ENCODE measurements at regions not wholly inside any gene's neighbourhood (a gene's known extent, or its start where the extent isn't known, plus 50 kb on each side); places are given as distances from the start of the nearest gene placed in this dataset.

GRCh38 chr5:5062525-5063302 lies 77.4 kb upstream of the ADAMTS16 start:
- H3K27me3 ChIP-seq (ENCODE audit: control insufficient read depth, insufficient read depth, low read length, poor library complexity, severe bottlenecking) = no peaks in the 10 kb centered on the region
- H3K27ac ChIP-seq (ENCODE audit: insufficient read depth, low read depth, low read length, poor library complexity, severe bottlenecking) = no peak overlapping the region
- H3K36me3 ChIP-seq (ENCODE audit: control insufficient read depth, insufficient read depth, low read length) = no peaks in the 10 kb centered on the region
- H3K4me3 ChIP-seq (ENCODE audit: insufficient read depth, low read depth, low read length) = no peak overlapping the region
- WGBS, 2 experiments = 67 to 75% methylated on average over 4 of the region's 5 CpGs
- no peaks in the 10 kb centered on the region for H3K9me3 ChIP-seq (ENCODE audit: control insufficient read depth, low read length)
- no peaks in the 10 kb centered on the region for H3K4me1 ChIP-seq (ENCODE audit: control insufficient read depth, insufficient read depth, low read length)

- Histone ChIP-seq H3K4me3 (ENCODE audit: insufficient read depth, low read depth, low read length) (no peak overlapping the region), H3K36me3 (ENCODE audit: control insufficient read depth, insufficient read depth, low read length) (no peaks in the 10 kb centered on the region), H3K4me1 (ENCODE audit: control insufficient read depth, insufficient read depth, low read length) (no peaks in the 10 kb centered on the region), H3K27ac (ENCODE audit: insufficient read depth, low read depth, low read length, poor library complexity, severe bottlenecking) (no peak overlapping the region), H3K27me3 (ENCODE audit: control insufficient read depth, insufficient read depth, low read length, poor library complexity, severe bottlenecking) (no peaks in the 10 kb centered on the region), H3K9me3 (ENCODE audit: control insufficient read depth, low read length) (no peaks in the 10 kb centered on the region)
- 88 to 94% methylated on average over 3 of the region's 3 CpGs for WGBS, 2 experiments
Observed at GRCh38 chr5:5063533-5063953, 76.6 kb upstream of the ADAMTS16 start.

- H3K27me3 ChIP-seq (ENCODE audit: control insufficient read depth, insufficient read depth, low read length, poor library complexity, severe bottlenecking) = no peaks in the 10 kb centered on the region
- H3K36me3 ChIP-seq (ENCODE audit: control insufficient read depth, insufficient read depth, low read length) = no peaks in the 10 kb centered on the region
- 96 to 98% methylated on average over 4 of the region's 4 CpGs for WGBS, 2 experiments
- no peaks in the 10 kb centered on the region for H3K4me1 ChIP-seq (ENCODE audit: control insufficient read depth, insufficient read depth, low read length)
- no peaks in the 10 kb centered on the region for H3K9me3 ChIP-seq (ENCODE audit: control insufficient read depth, low read length)
- H3K4me3 ChIP-seq (ENCODE audit: insufficient read depth, low read depth, low read length) = no peak overlapping the region
- no peak overlapping the region for H3K27ac ChIP-seq (ENCODE audit: insufficient read depth, low read depth, low read length, poor library complexity, severe bottlenecking)
Observed at GRCh38 chr5:5065472-5065871, 74.7 kb upstream of the ADAMTS16 start.

GRCh38 chr5:5066276-5067186 lies 73.6 kb upstream of the ADAMTS16 start:
- no peaks in the 10 kb centered on the region for H3K4me1 ChIP-seq (ENCODE audit: control insufficient read depth, insufficient read depth, low read length)
- H3K4me3 ChIP-seq (ENCODE audit: insufficient read depth, low read depth, low read length) = no peak overlapping the region
- H3K9me3 ChIP-seq (ENCODE audit: control insufficient read depth, low read length) = no peaks in the 10 kb centered on the region
- no peaks in the 10 kb centered on the region for H3K36me3 ChIP-seq (ENCODE audit: control insufficient read depth, insufficient read depth, low read length)
- no peaks in the 10 kb centered on the region for H3K27me3 ChIP-seq (ENCODE audit: control insufficient read depth, insufficient read depth, low read length, poor library complexity, severe bottlenecking)
- H3K27ac ChIP-seq (ENCODE audit: insufficient read depth, low read depth, low read length, poor library complexity, severe bottlenecking) = no peak overlapping the region
- WGBS, 2 experiments = 91 to 96% methylated on average over 6 of the region's 6 CpGs

DNA sequence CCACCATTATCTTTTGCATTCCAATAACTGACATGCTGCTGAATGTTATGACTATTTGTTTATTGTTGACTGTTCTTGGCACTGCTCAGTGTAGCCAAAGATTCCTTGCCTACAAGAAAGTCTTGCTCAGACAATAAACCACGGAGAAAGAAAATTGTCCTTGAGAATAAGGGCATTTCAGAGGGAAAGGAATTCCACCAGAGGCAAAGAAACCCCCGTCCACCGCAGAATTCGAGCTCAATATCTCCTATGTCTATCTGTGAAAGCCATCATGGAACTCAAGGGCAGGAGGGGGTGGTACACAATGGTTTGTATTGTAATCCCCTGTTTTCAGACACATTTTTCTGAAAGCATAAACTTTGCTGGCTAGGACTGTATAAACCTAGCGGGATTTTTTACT lies 70.3 kb upstream of the ADAMTS16 start:
- no peaks in the 10 kb centered on the region for H3K9me3 ChIP-seq (ENCODE audit: control insufficient read depth, low read length)
- H3K27ac ChIP-seq (ENCODE audit: insufficient read depth, low read depth, low read length, poor library complexity, severe bottlenecking) = no peak overlapping the region
- no peaks in the 10 kb centered on the region for H3K36me3 ChIP-seq (ENCODE audit: control insufficient read depth, insufficient read depth, low read length)
- H3K27me3 ChIP-seq (ENCODE audit: control insufficient read depth, insufficient read depth, low read length, poor library complexity, severe bottlenecking) = no peaks in the 10 kb centered on the region
- 94 to 96% methylated on average over 5 of the region's 5 CpGs for WGBS, 2 experiments
- no peaks in the 10 kb centered on the region for H3K4me1 ChIP-seq (ENCODE audit: control insufficient read depth, insufficient read depth, low read length)
- H3K4me3 ChIP-seq (ENCODE audit: insufficient read depth, low read depth, low read length) = no peak overlapping the region

GRCh38 chr5:5071554-5071953 lies 68.6 kb upstream of the ADAMTS16 start:
- Histone ChIP-seq H3K36me3 (ENCODE audit: control insufficient read depth, insufficient read depth, low read length) (no peaks in the 10 kb centered on the region), H3K4me3 (ENCODE audit: insufficient read depth, low read depth, low read length) (no peak overlapping the region), H3K27ac (ENCODE audit: insufficient read depth, low read depth, low read length, poor library complexity, severe bottlenecking) (no peak overlapping the region), H3K9me3 (ENCODE audit: control insufficient read depth, low read length) (no peaks in the 10 kb centered on the region), H3K27me3 (ENCODE audit: control insufficient read depth, insufficient read depth, low read length, poor library complexity, severe bottlenecking) (no peaks in the 10 kb centered on the region), H3K4me1 (ENCODE audit: control insufficient read depth, insufficient read depth, low read length) (no peaks in the 10 kb centered on the region)
- 95 to 97% methylated on average over 5 of the region's 5 CpGs for WGBS, 2 experiments

GRCh38 chr5:5077236-5077635 lies 62.9 kb upstream of the ADAMTS16 start:
- no peak overlapping the region for H3K4me3 ChIP-seq (ENCODE audit: insufficient read depth, low read depth, low read length)
- H3K9me3 ChIP-seq (ENCODE audit: control insufficient read depth, low read length) = no peaks in the 10 kb centered on the region
- H3K36me3 ChIP-seq (ENCODE audit: control insufficient read depth, insufficient read depth, low read length) = no peaks in the 10 kb centered on the region
- WGBS, 2 experiments = 35 to 57% methylated on average over 1 of the region's 1 CpG
- peaks cover 3% of the 10 kb centered on the region for H3K4me1 ChIP-seq (ENCODE audit: control insufficient read depth, insufficient read depth, low read length)
- no peak overlapping the region for H3K27ac ChIP-seq (ENCODE audit: insufficient read depth, low read depth, low read length, poor library complexity, severe bottlenecking)
- no peaks in the 10 kb centered on the region for H3K27me3 ChIP-seq (ENCODE audit: control insufficient read depth, insufficient read depth, low read length, poor library complexity, severe bottlenecking)

DNA sequence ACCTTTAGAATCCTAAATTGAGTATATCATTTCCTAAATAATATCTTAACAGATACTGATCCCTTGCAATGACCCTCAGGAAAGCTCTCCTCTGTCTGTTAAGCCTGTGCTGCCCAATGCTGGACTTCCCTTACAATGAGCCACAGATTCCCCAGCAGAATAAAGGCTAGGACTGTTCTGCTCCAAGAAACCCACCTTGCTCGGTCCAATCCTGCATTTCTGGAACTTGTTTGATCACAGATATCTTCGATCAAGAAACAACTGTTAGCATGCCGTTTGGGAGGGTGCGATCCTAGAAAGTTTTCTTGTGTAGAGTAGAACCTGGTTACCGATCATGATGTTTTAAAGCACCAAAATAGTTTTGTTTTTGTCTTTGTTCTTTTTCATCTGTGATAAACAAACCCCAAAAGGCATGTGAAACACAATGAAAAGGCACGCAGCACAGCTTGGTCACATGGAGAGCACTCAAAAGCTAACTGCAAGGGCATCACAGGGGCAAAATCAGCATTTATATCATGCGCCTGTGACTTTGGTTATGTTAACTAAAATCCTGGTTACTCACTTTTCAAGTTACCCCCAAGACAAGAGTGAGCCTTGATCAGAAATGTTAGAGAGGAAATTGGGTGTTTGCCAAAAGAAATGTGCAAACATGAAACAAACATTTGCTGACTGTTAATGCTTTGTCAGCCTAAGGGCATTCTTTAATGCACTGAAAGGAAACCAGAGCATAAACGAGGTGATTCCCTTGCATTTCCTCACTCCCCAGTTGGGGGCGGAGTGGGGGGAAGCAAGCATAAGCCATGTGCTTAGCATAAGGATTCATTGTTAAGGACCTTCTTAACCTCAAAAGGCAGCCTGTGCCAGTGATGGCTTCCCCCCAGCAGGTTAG lies 61.9 kb upstream of the ADAMTS16 start:
- Histone ChIP-seq H3K36me3 (ENCODE audit: control insufficient read depth, insufficient read depth, low read length) (no peaks in the 10 kb centered on the region), H3K4me1 (ENCODE audit: control insufficient read depth, insufficient read depth, low read length) (peaks cover 3% of the 10 kb centered on the region), H3K9me3 (ENCODE audit: control insufficient read depth, low read length) (no peaks in the 10 kb centered on the region), H3K27ac (ENCODE audit: insufficient read depth, low read depth, low read length, poor library complexity, severe bottlenecking) (no peak overlapping the region), H3K27me3 (ENCODE audit: control insufficient read depth, insufficient read depth, low read length, poor library complexity, severe bottlenecking) (no peaks in the 10 kb centered on the region), H3K4me3 (ENCODE audit: insufficient read depth, low read depth, low read length) (no peak overlapping the region)
- WGBS, 2 experiments = 36 to 45% methylated on average over 9 of the region's 9 CpGs

DNA sequence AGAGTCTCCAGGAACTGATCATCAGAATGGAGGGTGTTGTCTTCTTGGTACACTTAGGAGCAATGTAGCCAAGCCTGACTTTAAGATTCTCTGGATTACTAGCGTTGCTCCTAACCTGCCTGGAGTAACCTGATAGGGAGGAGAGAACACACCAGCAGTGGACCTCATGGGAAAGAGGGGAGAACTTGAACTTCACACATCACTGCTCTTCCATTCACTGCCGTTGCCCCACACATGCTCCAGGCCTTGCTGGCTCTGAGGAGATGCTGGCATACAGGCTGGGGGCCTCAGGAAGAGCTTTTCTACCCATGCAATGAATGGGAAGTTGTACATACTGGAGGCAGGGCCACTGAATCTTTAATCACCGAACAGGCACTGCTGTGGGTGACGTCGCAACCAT lies 60.3 kb upstream of the ADAMTS16 start:
- 94 to 96% methylated on average over 5 of the region's 5 CpGs for WGBS, 2 experiments
- Histone ChIP-seq H3K36me3 (ENCODE audit: control insufficient read depth, insufficient read depth, low read length) (no peaks in the 10 kb centered on the region), H3K4me3 (ENCODE audit: insufficient read depth, low read depth, low read length) (no peak overlapping the region), H3K27ac (ENCODE audit: insufficient read depth, low read depth, low read length, poor library complexity, severe bottlenecking) (no peak overlapping the region), H3K27me3 (ENCODE audit: control insufficient read depth, insufficient read depth, low read length, poor library complexity, severe bottlenecking) (no peaks in the 10 kb centered on the region), H3K4me1 (ENCODE audit: control insufficient read depth, insufficient read depth, low read length) (peaks cover 3% of the 10 kb centered on the region), H3K9me3 (ENCODE audit: control insufficient read depth, low read length) (no peaks in the 10 kb centered on the region)

Measured in ectodermal cell (in vitro differentiated cells).